HAP-1 (cell line): ENCODE measurements at regions not wholly inside any gene's neighbourhood (a gene's known extent, or its start where the extent isn't known, plus 50 kb on each side); places are given as distances from the start of the nearest gene placed in this dataset.

Experiments
- DNase-seq, 2 experiments: peaks; one replicate each; pipeline ENCODE4 v3.0.0-alpha.2; 2016 to 2020; ENCODE audit warnings: low spot score in 2 of 2
- H3K27me3 ChIP-seq: fragments of 250-450 bp; sonication (Bioruptor Pico); 2 replicates; pipeline ENCODE4 v1.5.1; 2020; ENCODE audit warnings: low read depth, mild to moderate bottlenecking, moderate library complexity
- H3K36me3 ChIP-seq: fragments of 250-450 bp; sonication (Bioruptor Pico); replicated peaks from 2 replicates; pipeline ENCODE4 v1.5.1; 2020; ENCODE audit warnings: mild to moderate bottlenecking
- H3K4me1 ChIP-seq: fragments of 250-450 bp; sonication (Bioruptor Pico); 2 replicates; pipeline ENCODE4 v1.5.1; 2020; ENCODE audit warnings: mild to moderate bottlenecking
- H3K4me3 ChIP-seq: fragments of 250-450 bp; sonication (Bioruptor Pico); 2 replicates; pipeline ENCODE4 v1.5.1; 2020; ENCODE audit warnings: mild to moderate bottlenecking, moderate library complexity
- H3K9me3 ChIP-seq: fragments of 250-450 bp; sonication (Bioruptor Pico); 2 replicates; pipeline ENCODE4 v1.5.1; 2020; ENCODE audit warnings: mild to moderate bottlenecking, moderate library complexity
- in situ Hi-C: fragments of 300-500 bp; cut with MboI; formaldehyde crosslinking; loops from 3 replicates; pipeline ENCODE4 v1.14.3; 2020; ENCODE audit warnings: low sequenced_read_pairs, inconsistent platforms, mixed read lengths

DNA sequence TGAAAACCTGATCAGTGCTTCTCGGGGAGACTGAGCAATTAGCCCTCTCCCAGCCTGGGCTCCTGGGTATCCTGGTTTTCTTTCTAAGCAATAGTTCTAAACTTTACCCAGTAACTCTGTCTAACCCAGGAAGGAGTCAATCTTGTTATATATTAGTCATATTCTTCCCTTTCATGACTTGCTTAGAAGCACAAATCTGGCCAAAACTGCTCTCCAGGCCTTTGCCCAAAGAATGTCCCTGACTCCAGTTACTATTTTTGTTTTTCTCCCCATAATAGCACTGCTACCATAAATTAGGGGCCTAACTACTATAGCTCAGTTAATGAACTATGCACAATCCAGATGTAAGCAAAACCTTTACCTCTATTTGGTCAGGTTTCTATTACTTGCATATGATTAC lies 355.8 kb upstream of the HTR2A start:
- DNase-seq: no peak
- H3K36me3 ChIP-seq: no peaks in the 10 kb centered on the region
- H3K4me1 ChIP-seq: no peaks in the 10 kb centered on the region
- H3K4me3 ChIP-seq: no peak overlapping the region
- H3K9me3 ChIP-seq: no peaks in the 10 kb centered on the region
- no peaks in the 10 kb centered on the region for H3K27me3 ChIP-seq
- in situ Hi-C loops: no loop called here

DNA sequence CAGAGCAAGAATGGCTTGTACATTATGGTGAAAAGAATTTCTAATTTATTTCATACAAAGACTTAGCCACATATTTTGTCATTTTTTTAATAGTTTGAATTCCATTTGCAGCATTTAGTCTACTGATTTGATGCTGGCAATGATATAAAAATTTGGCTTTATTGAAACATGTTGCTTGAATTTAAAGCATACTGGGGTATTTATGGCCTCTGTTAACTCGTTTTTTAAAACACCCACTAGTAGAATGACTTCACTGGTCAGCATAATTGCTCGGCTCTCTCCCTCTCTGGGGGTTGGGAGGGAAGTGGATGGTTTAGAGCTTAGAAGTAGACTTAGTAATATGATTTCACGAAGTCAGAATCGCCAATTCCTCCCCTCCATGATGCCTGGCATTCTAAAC lies 354.9 kb upstream of the HTR2A start:
- no peaks in the 10 kb centered on the region for H3K4me1 ChIP-seq
- DNase-seq: no peak
- no peaks in the 10 kb centered on the region for H3K9me3 ChIP-seq
- no peaks in the 10 kb centered on the region for H3K27me3 ChIP-seq
- in situ Hi-C loops: no loop called here
- no peak overlapping the region for H3K4me3 ChIP-seq
- no peaks in the 10 kb centered on the region for H3K36me3 ChIP-seq

DNA sequence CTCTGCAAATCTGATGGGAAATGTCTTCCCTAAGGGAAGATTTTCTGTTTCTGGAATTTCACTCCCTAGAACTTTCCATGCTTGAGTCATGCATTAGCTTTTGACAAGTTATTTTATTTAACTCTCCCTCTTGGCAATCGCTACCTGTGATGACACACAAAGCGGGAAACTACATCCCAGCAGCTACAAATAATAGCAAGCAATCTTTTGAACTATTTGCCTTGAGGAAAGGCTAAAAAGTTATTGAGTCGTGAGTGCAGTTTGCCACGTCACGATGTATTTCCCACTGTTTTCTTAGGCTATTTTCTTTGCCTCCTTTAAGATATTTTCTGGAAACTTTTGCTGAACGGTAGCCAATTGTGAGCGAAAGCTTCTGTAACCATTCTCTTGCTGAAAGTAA lies 353.3 kb upstream of the HTR2A start:
- DNase-seq: no peak
- Histone ChIP-seq H3K9me3 (no peaks in the 10 kb centered on the region), H3K27me3 (no peaks in the 10 kb centered on the region), H3K36me3 (no peaks in the 10 kb centered on the region), H3K4me3 (no peak overlapping the region), H3K4me1 (no peaks in the 10 kb centered on the region)
- in situ Hi-C loops: no loop called here

DNA sequence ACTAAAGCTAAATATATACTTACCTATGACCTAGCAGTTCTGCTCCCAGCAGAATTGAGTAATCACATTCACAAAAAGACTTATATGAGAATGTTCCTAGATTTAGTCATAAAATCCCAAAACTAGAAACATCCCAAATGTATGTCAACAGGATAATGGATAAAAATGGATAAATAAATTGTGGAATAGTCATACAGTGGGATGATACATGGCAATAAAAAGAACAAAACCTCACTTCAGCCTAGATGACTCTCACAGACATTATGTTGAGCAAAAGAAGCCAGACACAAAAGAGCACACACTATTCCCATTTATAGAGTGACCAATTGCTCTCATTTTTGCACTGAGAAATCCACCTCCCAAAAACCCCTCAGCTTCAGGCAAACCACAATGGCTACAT lies 352.4 kb upstream of the HTR2A start:
- in situ Hi-C loops: no loop called here
- H3K27me3 ChIP-seq: no peaks in the 10 kb centered on the region
- H3K4me3 ChIP-seq: no peak overlapping the region
- no peaks in the 10 kb centered on the region for H3K9me3 ChIP-seq
- no peaks in the 10 kb centered on the region for H3K36me3 ChIP-seq
- no peak for DNase-seq
- no peaks in the 10 kb centered on the region for H3K4me1 ChIP-seq

DNA sequence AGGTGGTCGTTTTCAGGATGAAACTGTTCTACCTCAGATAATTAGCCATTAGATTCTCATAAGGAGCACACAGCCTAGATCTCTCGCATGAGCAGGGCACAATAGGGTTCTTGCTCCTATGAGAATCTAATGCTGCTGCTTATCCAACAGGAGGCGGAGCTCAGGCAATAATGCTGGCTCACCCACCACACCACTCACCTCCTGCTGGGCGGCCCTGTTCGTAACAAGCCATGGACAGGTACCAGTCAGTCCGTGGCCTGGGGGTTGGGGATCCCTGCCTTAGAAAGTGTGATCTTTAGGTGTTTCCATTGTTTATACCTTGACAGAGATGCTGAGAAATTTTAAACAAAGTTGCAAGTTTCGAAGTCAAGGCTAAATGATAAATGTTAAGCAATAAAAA lies 344.6 kb upstream of the HTR2A start:
- in situ Hi-C loops: no loop called here
- Histone ChIP-seq H3K36me3 (no peaks in the 10 kb centered on the region), H3K9me3 (no peaks in the 10 kb centered on the region; the same call in 1 of the 2 replicates), H3K4me3 (no peak overlapping the region), H3K4me1 (no peaks in the 10 kb centered on the region), H3K27me3 (no peaks in the 10 kb centered on the region)
- no peak for DNase-seq

DNA sequence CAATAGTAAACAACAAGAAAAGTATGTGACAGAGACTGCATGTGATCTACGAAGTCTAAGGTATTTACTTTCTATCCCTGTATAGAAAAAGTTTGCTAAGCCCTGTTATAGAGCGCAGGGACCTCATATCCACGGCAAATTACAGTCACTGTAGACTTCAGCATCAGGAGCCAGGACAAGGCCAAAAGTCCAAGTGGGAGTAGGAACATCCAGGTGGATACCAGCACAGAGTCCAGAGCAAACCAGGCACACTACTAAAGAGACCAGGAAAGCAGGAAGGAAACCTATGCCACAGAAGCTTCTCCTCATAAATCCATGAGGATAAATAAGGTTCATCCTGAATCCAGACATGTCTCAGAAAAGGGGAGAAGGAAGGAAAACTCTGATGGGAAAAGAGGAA lies 342.2 kb upstream of the HTR2A start:
- Histone ChIP-seq H3K4me1 (no peaks in the 10 kb centered on the region), H3K27me3 (no peaks in the 10 kb centered on the region), H3K36me3 (no peaks in the 10 kb centered on the region), H3K9me3 (no peaks in the 10 kb centered on the region; the same call in 1 of the 2 replicates), H3K4me3 (no peak overlapping the region)
- DNase-seq: no peak
- in situ Hi-C loops: no loop called here

DNA sequence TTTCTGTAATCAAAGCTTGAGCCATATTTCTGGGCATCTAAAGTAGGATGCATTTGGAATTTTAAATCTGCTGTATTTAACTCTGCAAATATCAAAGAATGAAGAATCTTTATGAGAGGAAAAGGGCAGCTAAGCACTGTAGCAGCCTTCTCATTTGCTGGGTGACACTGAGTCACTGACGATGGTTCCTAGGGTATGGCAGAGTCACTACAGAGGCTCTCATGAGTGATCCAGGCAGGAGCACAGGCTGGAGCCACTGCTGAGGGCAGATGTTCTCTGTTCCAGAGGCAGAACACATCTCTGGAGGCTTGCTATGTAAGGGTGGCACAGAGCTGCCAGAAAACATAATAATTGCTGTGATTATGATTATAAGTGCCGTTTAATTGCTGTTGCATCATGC lies 340.7 kb upstream of the HTR2A start:
- H3K4me1 ChIP-seq: no peaks in the 10 kb centered on the region
- no peaks in the 10 kb centered on the region for H3K27me3 ChIP-seq
- in situ Hi-C loops: no loop called here
- DNase-seq: no peak
- H3K9me3 ChIP-seq: no peaks in the 10 kb centered on the region; the same call in 1 of the 2 replicates
- no peak overlapping the region for H3K4me3 ChIP-seq
- no peaks in the 10 kb centered on the region for H3K36me3 ChIP-seq

DNA sequence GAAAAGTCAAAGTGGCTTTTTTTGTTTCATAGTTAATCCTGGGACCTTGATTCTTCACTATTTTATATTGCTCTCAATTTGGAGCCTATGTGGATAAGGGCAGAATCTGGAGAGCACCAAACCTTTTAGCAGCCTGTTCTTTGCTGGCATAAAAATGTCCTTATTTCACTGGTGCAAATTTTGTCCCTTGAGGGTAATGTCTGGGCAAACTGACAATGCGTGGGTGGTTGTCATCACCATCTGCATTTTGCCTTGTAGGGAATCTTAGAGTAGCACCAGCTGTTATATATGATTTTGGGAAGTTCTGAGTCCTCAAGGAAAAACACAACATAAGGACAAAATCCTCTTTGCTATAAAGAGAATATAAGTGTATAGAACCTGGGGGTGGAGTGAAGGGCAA lies 336.9 kb upstream of the HTR2A start:
- in situ Hi-C loops: no loop called here
- Histone ChIP-seq H3K4me1 (no peaks in the 10 kb centered on the region), H3K9me3 (no peaks in the 10 kb centered on the region), H3K27me3 (no peaks in the 10 kb centered on the region), H3K36me3 (no peaks in the 10 kb centered on the region), H3K4me3 (no peak overlapping the region)
- no peak for DNase-seq

DNA sequence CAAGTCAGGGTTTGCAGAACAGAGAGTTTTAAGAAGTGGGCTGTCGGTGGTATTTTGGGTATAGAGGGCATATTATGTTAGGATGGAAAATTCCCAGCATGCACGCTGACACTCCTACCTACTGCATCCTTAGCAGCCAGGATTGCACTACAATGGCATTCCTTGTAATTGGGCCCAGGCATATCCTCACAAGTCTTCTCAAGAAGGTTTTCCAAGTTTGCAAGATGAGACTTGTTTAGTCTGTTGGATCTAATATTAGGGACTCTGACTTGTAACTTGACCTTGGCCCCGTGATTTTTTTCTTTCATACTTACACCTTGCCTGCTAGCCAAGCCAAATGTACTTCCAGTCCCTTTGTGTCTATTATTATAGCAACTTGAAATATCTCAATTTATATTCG lies 335.7 kb upstream of the HTR2A start:
- H3K27me3 ChIP-seq: no peaks in the 10 kb centered on the region
- in situ Hi-C loops: no loop called here
- H3K9me3 ChIP-seq: no peaks in the 10 kb centered on the region
- H3K4me1 ChIP-seq: no peaks in the 10 kb centered on the region
- DNase-seq: no peak
- H3K4me3 ChIP-seq: no peak overlapping the region
- no peaks in the 10 kb centered on the region for H3K36me3 ChIP-seq

DNA sequence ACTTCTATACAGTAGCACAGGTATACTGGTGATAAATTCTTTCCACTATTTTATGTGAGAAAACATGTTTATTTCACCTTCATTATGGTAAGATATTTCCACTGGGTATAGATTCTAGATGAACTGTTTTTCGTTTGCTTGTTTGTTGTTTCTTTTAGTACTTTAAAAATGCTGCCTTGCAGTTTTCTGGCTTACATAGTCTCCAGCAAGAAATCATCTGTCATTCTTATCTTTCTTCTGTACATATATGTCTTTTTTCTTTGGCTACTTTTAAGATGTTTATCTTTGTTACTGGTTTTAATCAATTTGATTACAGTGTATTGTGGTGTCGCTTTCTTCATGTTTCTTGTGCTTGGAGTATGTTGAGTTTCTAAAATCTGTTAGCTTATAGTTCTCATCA lies 333.3 kb upstream of the HTR2A start:
- no peaks in the 10 kb centered on the region for H3K36me3 ChIP-seq
- no peaks in the 10 kb centered on the region for H3K27me3 ChIP-seq
- H3K9me3 ChIP-seq: no peaks in the 10 kb centered on the region
- H3K4me1 ChIP-seq: no peaks in the 10 kb centered on the region
- in situ Hi-C loops: no loop called here
- no peak overlapping the region for H3K4me3 ChIP-seq
- no peak for DNase-seq

DNA sequence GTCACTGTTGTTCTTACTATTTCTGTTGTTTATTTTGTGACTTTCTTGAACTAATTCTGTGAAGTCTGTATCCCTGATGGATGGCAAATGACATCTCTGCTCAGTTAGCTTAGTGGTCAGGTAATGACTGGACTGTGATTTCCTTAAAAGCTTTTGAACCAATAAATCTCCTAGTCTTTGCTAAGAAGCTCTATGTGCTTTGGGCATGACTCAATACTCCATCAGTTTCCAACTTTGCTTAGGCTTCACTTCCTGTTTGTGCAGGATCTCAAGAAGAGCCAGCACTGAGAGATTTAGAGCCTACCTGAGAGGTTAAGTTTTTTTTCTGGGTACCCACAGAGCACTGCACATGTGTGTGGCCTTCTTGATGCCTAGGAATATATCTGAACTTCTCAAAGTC lies 329.7 kb upstream of the HTR2A start:
- no peak for DNase-seq
- Histone ChIP-seq H3K36me3 (no peaks in the 10 kb centered on the region), H3K9me3 (no peaks in the 10 kb centered on the region), H3K27me3 (no peaks in the 10 kb centered on the region), H3K4me3 (no peak overlapping the region), H3K4me1 (no peaks in the 10 kb centered on the region)
- in situ Hi-C loops: no loop called here

DNA sequence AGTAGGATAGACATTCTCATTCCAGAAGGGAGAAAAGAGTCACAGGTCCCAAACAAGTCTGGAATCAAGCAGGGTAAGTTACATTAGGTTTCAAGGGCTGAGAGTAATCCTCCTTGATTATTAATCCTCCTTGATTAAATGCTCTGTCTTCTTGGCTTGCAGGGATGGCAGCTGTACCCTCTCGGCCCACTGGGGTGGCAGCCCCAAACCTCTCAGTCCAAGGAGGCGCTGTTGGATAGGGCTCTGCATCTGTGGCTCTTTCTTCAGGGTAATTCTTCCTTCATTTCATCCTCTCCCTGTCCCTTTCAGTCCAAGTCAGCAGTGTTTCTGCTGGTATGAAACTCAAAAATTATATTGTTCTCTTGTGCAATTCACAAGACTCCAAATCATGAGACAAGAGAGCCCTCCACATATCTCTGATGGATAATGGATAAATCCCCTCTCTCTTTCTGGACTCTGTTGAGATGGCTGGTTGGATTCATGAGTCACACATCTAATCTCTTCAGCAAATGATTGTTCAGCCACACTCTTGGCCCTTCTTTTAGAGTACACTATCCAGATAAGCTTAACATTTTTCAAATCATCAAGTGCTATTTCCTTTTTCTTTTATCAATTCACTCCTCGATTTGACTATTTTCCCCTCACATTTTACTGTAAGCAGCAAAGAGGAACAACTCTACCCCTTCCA lies 323.7 kb upstream of the HTR2A start:
- Histone ChIP-seq H3K4me1 (no peaks in the 10 kb centered on the region), H3K36me3 (no peaks in the 10 kb centered on the region), H3K9me3 (no peaks in the 10 kb centered on the region), H3K4me3 (no peak overlapping the region), H3K27me3 (no peaks in the 10 kb centered on the region)
- DNase-seq: no peak
- in situ Hi-C loops: no loop called here

DNA sequence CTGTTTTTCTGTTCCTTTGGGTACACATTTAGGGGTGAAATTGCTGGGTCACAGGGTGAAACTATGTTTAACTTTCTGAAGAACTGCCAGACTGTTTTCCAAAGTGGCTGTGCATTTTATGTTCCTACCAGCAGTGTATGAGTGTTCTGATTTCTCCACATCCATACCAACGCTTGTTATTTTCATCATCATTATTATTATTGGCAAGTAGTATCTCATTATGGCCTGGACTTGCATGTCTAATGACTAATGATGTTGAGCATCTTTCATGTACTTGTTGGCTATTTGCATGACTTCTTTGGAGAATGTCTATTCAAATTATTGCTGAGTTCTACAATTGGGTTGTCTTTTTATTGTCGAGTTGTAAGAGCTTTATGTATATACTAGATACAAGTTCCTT lies 321.8 kb upstream of the HTR2A start:
- Histone ChIP-seq H3K4me3 (no peak overlapping the region), H3K36me3 (no peaks in the 10 kb centered on the region), H3K27me3 (no peaks in the 10 kb centered on the region), H3K9me3 (no peaks in the 10 kb centered on the region), H3K4me1 (no peaks in the 10 kb centered on the region)
- in situ Hi-C loops: no loop called here
- no peak for DNase-seq

DNA sequence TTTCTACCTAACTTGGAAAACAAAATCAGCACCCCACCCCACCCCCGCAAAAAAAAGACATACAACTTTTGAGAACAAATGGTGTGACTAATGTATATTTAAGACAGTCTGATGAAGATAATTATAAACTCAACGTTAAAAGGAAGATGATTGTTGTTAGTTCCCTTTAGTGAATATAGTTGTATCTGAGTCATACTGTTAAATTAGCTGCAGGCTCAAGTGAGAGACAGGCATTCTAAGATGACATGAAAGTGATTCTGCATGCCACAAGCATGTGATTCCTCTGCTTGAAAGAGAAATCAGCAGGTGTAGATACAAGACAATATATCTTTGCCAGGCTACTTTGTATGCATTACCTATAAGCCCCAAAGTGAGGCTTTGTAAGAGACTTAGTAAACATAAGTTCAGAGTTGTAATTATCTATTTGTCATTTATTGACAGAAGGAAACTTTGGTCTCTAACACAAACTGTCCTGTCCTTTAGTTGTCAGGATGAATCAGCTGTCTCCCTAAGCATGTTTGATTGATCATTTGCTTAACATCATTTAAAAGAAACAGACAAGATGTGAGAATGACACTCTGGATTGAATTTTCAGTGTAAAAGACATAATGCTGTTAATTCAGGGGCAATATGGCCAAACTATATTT lies 319.4 kb upstream of the HTR2A start:
- no peaks in the 10 kb centered on the region for H3K27me3 ChIP-seq
- in situ Hi-C loops: no loop called here
- no peak overlapping the region for H3K4me3 ChIP-seq

DNA sequence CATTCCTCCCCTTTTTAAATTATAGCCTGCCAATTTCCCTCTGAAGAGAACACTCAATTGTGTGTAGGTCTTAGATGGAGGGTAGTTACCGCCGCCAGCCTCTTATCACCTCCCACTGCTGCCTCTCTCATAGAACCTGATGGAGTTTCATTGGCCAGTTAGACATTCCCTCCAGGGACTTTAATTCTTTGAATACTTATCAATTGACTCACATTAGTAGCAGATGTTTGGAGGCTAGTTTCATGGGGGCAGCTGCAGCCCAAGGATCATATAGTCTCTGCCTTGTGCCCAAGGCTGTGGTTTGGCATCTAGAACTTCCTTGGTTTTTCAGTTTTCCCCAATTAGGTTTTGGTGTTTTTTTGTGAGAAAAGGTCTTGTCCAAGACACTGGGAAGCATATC lies 318.9 kb upstream of the HTR2A start:
- in situ Hi-C loops: no loop called here
- H3K4me1 ChIP-seq: no peaks in the 10 kb centered on the region
- H3K4me3 ChIP-seq: no peak overlapping the region
- H3K36me3 ChIP-seq: no peaks in the 10 kb centered on the region
- H3K27me3 ChIP-seq: no peaks in the 10 kb centered on the region
- H3K9me3 ChIP-seq: no peaks in the 10 kb centered on the region
- DNase-seq: no peak

More for the DNA sequence above, 319.4 kb upstream of the HTR2A start:
- no peaks in the 10 kb centered on the region for H3K4me1 ChIP-seq
- no peaks in the 10 kb centered on the region for H3K9me3 ChIP-seq
- no peak for DNase-seq
- no peaks in the 10 kb centered on the region for H3K36me3 ChIP-seq
